Ascending aorta (tissue), 2 donors: ENCODE measurements at regions not wholly inside any gene's neighbourhood (a gene's known extent, or its start where the extent isn't known, plus 50 kb on each side); places are given as distances from the start of the nearest gene placed in this dataset.

Experiments
- DNase-seq, 2 donors: peaks; one replicate each; pipeline ENCODE4 v3.0.0-alpha.2; 2019; ENCODE audit warnings: low spot score in 2 of 2
- H3K27ac ChIP-seq, 2 donors: fragments of 200-600 bp; sonication (generic); one replicate each; pipeline ENCODE4 v1.5.1; 2016 to 2017; ENCODE audit warnings: mild to moderate bottlenecking in 1 of 2
- H3K27me3 ChIP-seq: fragments of 200-600 bp; sonication (generic); one replicate; pipeline ENCODE4 v1.5.1; 2017
- H3K36me3 ChIP-seq, 2 donors: fragments of 200-600 bp; sonication (generic); one replicate each; pipeline ENCODE4 v1.5.1; 2016
- H3K4me1 ChIP-seq, 2 donors: fragments of 200-600 bp; sonication (generic); one replicate each; pipeline ENCODE4 v1.5.1; 2016 to 2017; ENCODE audit warnings: mild to moderate bottlenecking in 1 of 2
- H3K4me3 ChIP-seq, 2 donors: fragments of 200-600 bp; sonication (generic); one replicate each; pipeline ENCODE4 v1.5.1; 2016 to 2017; ENCODE audit warnings: mild to moderate bottlenecking in 1 of 2
- H3K9me3 ChIP-seq, 2 donors: fragments of 200-600 bp; sonication (generic); one replicate each; pipeline ENCODE4 v1.5.1; 2016
- CTCF ChIP-seq, 3 experiments: fragments of 200-600 bp in 2 of 3; fragments of 450-650 bp in 1 of 3; sonication (generic) in 2 of 3; IDR thresholded peaks; one replicate each; pipeline ENCODE4 v1.5.1; 2016 to 2019; ENCODE audit warnings: antibody characterized with exemption in 3 of 3, mild to moderate bottlenecking in 1 of 3, moderate library complexity in 1 of 3
- intact Hi-C: fragments of 100-400 bp; cut with DNase I; formaldehyde crosslinking; loops from one replicate; pipeline ENCODE4 v1.15.1; 2023

- H3K27ac ChIP-seq: no peak overlapping the region
- DNase-seq: no peak
- intact Hi-C loops: no loop called here
- H3K9me3 ChIP-seq: no peaks in the 10 kb centered on the region
- no peaks in the 10 kb centered on the region for H3K4me1 ChIP-seq
- no peaks in the 10 kb centered on the region for H3K27me3 ChIP-seq
- H3K36me3 ChIP-seq: no peaks in the 10 kb centered on the region
- no peak for TF ChIP-seq CTCF (IDR thresholded peaks at IDR 0.05)
- no peak overlapping the region for H3K4me3 ChIP-seq
Measured at GRCh38 chr3:94887065-94887464, 824.2 kb downstream of the NSUN3 start.

GRCh38 chr3:94896994-94897393, 834.1 kb downstream of the NSUN3 start:
- Histone ChIP-seq H3K9me3 (no peaks in the 10 kb centered on the region), H3K4me1 (no peaks in the 10 kb centered on the region), H3K4me3 (no peak overlapping the region), H3K27me3 (no peaks in the 10 kb centered on the region), H3K27ac (no peak overlapping the region), H3K36me3 (no peaks in the 10 kb centered on the region)
- TF ChIP-seq CTCF (IDR thresholded peaks at IDR 0.05): no peak
- intact Hi-C loops: no loop called here
- no peak for DNase-seq

- Histone ChIP-seq H3K27ac (no peak overlapping the region), H3K27me3 (no peaks in the 10 kb centered on the region), H3K4me1 (no peaks in the 10 kb centered on the region), H3K36me3 (no peaks in the 10 kb centered on the region), H3K9me3 (no peaks in the 10 kb centered on the region), H3K4me3 (no peak overlapping the region)
- no peak for DNase-seq
- no peak for TF ChIP-seq CTCF (IDR thresholded peaks at IDR 0.05)
- intact Hi-C loops: no loop called here
Measured at GRCh38 chr3:94904156-94904674, 841.4 kb downstream of the NSUN3 start.

GRCh38 chr3:94909726-94910125, 846.9 kb downstream of the NSUN3 start:
- no peaks in the 10 kb centered on the region for H3K27me3 ChIP-seq
- TF ChIP-seq CTCF (IDR thresholded peaks at IDR 0.05): no peak
- intact Hi-C loops: no loop called here

GRCh38 chr3:94912656-94913055, 849.8 kb downstream of the NSUN3 start:
- DNase-seq: no peak
- TF ChIP-seq CTCF (IDR thresholded peaks at IDR 0.05): no peak
- Histone ChIP-seq H3K27ac (no peak overlapping the region), H3K36me3 (no peaks in the 10 kb centered on the region), H3K27me3 (no peaks in the 10 kb centered on the region), H3K4me1 (no peaks in the 10 kb centered on the region), H3K9me3 (no peaks in the 10 kb centered on the region), H3K4me3 (no peak overlapping the region)
- intact Hi-C loops: no loop called here

More at GRCh38 chr3:94909726-94910125, 846.9 kb downstream of the NSUN3 start:
- H3K4me1 ChIP-seq: no peaks in the 10 kb centered on the region
- H3K36me3 ChIP-seq: no peaks in the 10 kb centered on the region
- no peak for DNase-seq
- no peak overlapping the region for H3K27ac ChIP-seq
- H3K4me3 ChIP-seq: no peak overlapping the region
- no peaks in the 10 kb centered on the region for H3K9me3 ChIP-seq

GRCh38 chr3:94927175-94927574, 864.3 kb downstream of the NSUN3 start:
- no peak for DNase-seq
- no peak for TF ChIP-seq CTCF (IDR thresholded peaks at IDR 0.05)
- no peak overlapping the region for H3K4me3 ChIP-seq
- H3K36me3 ChIP-seq: no peaks in the 10 kb centered on the region
- H3K9me3 ChIP-seq: no peaks in the 10 kb centered on the region
- no peaks in the 10 kb centered on the region for H3K27me3 ChIP-seq
- H3K27ac ChIP-seq: no peak overlapping the region
- intact Hi-C loops: no loop called here
- H3K4me1 ChIP-seq: no peaks in the 10 kb centered on the region
